Endothelial cell of umbilical vein (primary cell): ENCODE measurements at regions not wholly inside any gene's neighbourhood (a gene's known extent, or its start where the extent isn't known, plus 50 kb on each side); places are given as distances from the start of the nearest gene placed in this dataset.

Experiments used
- BruUV-seq: library from RNA; stranded (reverse); fragments of 400-500 nt; replicated peaks from 2 replicates; lab custom pipeline; 2021; lab: Mats Ljungman, UMichigan
- CTCF ChIA-PET: fragments of 300-600, 350-600 bp; sonication (Branson Sonifier 250); formaldehyde crosslinking; loops from one replicate; lab custom pipeline; 2021; ENCODE audit warnings: antibody characterized with exemption, inconsistent platforms; lab: Charles Lee
- POLR2A ChIA-PET: fragments of 300-600, 350-600 bp; sonication (Branson Sonifier 250); formaldehyde crosslinking; loops from one replicate; lab custom pipeline; 2021; ENCODE audit warnings: antibody characterized with exemption, inconsistent platforms; lab: Charles Lee
- DNase-seq: peaks from one replicate; pipeline ENCODE4 v3.0.0-alpha.2; 2011; ENCODE audit warnings: low read depth, low spot score
- FAIRE-seq: peaks from 2 replicates; lab custom pipeline; 2011; peaks lifted over from hg19 to GRCh38; lab: Jason Lieb, UNC
- H2AFZ ChIP-seq: 2 replicates; pipeline ENCODE4 v1.6.0; 2012; ENCODE audit warnings: low read depth, low read length, control low read depth, inconsistent platforms
- H3K27ac ChIP-seq: 2 replicates; pipeline ENCODE4 v1.5.1; 2011; ENCODE audit warnings: low read depth, mild to moderate bottlenecking, control low read depth, low read length, moderate library complexity; ENCODE audit not compliant: insufficient read depth
- H3K27me3 ChIP-seq, 2 experiments: 2 replicates each; pipeline versions ENCODE4 v1.6.0 to v1.6.1; 2011; ENCODE audit warnings: low read length in 2 of 2, mixed read lengths in 1 of 2; ENCODE audit not compliant: control insufficient read depth in 2 of 2, insufficient read depth in 2 of 2
- H3K36me3 ChIP-seq, 2 experiments: 2 replicates in 1 of 2; 3 replicates in 1 of 2; pipeline ENCODE4 v1.5.1; 2011; ENCODE audit warnings: low read length in 2 of 2, mild to moderate bottlenecking in 1 of 2, moderate library complexity in 1 of 2; ENCODE audit not compliant: control insufficient read depth in 2 of 2, insufficient read depth in 2 of 2; ENCODE audit errors: extremely low read depth in 1 of 2
- H3K4me1 ChIP-seq: 3 replicates; pipeline ENCODE4 v1.5.1; 2011; ENCODE audit warnings: mild to moderate bottlenecking, low read length; ENCODE audit not compliant: control insufficient read depth, insufficient read depth; ENCODE audit errors: extremely low read depth
- H3K4me2 ChIP-seq: 2 replicates; pipeline ENCODE4 v1.6.1; 2011; ENCODE audit warnings: low read length, control low read depth, mixed read lengths; ENCODE audit not compliant: insufficient read depth
- H3K4me3 ChIP-seq, 3 experiments: fragments of 200-600 bp in 1 of 3; sonication (generic), shearing (Covaris generic) in 1 of 3; replicated peaks in 1 of 3; 2 replicates each; pipeline ENCODE4 v1.5.1; 2011 to 2016; ENCODE audit warnings: control low read depth in 3 of 3, low read length in 3 of 3, mild to moderate bottlenecking in 2 of 3, inconsistent platforms in 1 of 3, low read depth in 1 of 3, moderate library complexity in 1 of 3; ENCODE audit not compliant: insufficient read depth in 1 of 3
- H3K79me2 ChIP-seq: 2 replicates; pipeline ENCODE4 v1.6.0; 2012; ENCODE audit warnings: low read length, inconsistent platforms; ENCODE audit not compliant: control insufficient read depth, insufficient read depth
- H3K9ac ChIP-seq: replicated peaks from 2 replicates; pipeline ENCODE3; 2011; ENCODE audit warnings: low read length, control low read depth; ENCODE audit not compliant: insufficient read depth; ENCODE audit errors: extremely low read depth
- H3K9me1 ChIP-seq: replicated peaks from 3 replicates; pipeline ENCODE4 v1.6.0; 2011; ENCODE audit warnings: mild to moderate bottlenecking, low read length; ENCODE audit not compliant: control insufficient read depth, insufficient read depth; ENCODE audit errors: extremely low read depth
- H3K9me3 ChIP-seq: replicated peaks from 2 replicates; pipeline ENCODE4 v1.5.1; 2012; ENCODE audit warnings: low read length, inconsistent platforms; ENCODE audit not compliant: control insufficient read depth, insufficient read depth
- H4K20me1 ChIP-seq: replicated peaks from 2 replicates; pipeline ENCODE3; 2011; ENCODE audit warnings: mild to moderate bottlenecking, low read length; ENCODE audit not compliant: control insufficient read depth, insufficient read depth; ENCODE audit errors: extremely low read depth
- EZH2 ChIP-seq: IDR thresholded peaks from 2 replicates; pipeline ENCODE4 v1.6.1; 2012; ENCODE audit warnings: borderline replicate concordance, low read depth, mild to moderate bottlenecking, moderate library complexity, low read length, inconsistent platforms; ENCODE audit not compliant: severe bottlenecking
- FOS ChIP-seq: IDR thresholded peaks from 2 replicates; pipeline ENCODE4 v1.6.1; 2011; ENCODE audit warnings: mild to moderate bottlenecking, low read length, moderate library complexity, borderline replicate concordance; ENCODE audit not compliant: insufficient read depth
- GATA2 ChIP-seq: IDR thresholded peaks from 2 replicates; pipeline ENCODE4 v1.7.0; 2011; ENCODE audit warnings: low read depth, mild to moderate bottlenecking, moderate library complexity, mixed read lengths, low read length; ENCODE audit not compliant: insufficient read length, insufficient read depth
- JUN ChIP-seq: IDR thresholded peaks from 2 replicates; pipeline ENCODE4 v1.6.1; 2011; ENCODE audit warnings: borderline replicate concordance, low read depth; ENCODE audit not compliant: insufficient read length, insufficient read depth
- MYC ChIP-seq: IDR thresholded peaks from one replicate; pipeline ENCODE4 v1.6.1; 2011; ENCODE audit warnings: mild to moderate bottlenecking, low read depth, low read length
- POLR2A ChIP-seq: IDR thresholded peaks from 2 replicates; pipeline ENCODE4 v1.6.1; 2012; ENCODE audit warnings: low read depth, mild to moderate bottlenecking, control low read depth, low read length
- POLR2AphosphoS5 ChIP-seq: IDR thresholded peaks from 2 replicates; pipeline ENCODE4 v1.6.1; 2012; ENCODE audit warnings: low read depth, mild to moderate bottlenecking, control low read depth, low read length, moderate library complexity; ENCODE audit not compliant: insufficient read depth
- dilution Hi-C: fragments of 300-500 bp; cut with MboI; formaldehyde crosslinking; loops from one replicate; pipeline ENCODE4 v1.15.0; 2019; ENCODE audit warnings: low sequenced_read_pairs; ENCODE audit not compliant: extremely low pct_ligation_motif_present
- intact Hi-C: fragments of 100-400 bp; cut with micrococcal nuclease; formaldehyde crosslinking; loops from one replicate; pipeline ENCODE4 v1.10.0; 2022
- TF ChIP-seq, protein P1 (sequence below), 2 donors: IDR thresholded peaks; 1 replicate in 1 of 2; 2 replicates in 1 of 2; pipeline ENCODE4 v1.5.1; 2011; ENCODE audit warnings: low read length in 2 of 2, mild to moderate bottlenecking in 2 of 2, moderate library complexity in 2 of 2, control low read depth in 1 of 2, inconsistent platforms in 1 of 2, low read depth in 1 of 2; ENCODE audit not compliant: insufficient read depth in 1 of 2; ENCODE audit errors: extremely low read depth in 1 of 2
- TF ChIP-seq, protein P2 (sequence below): IDR thresholded peaks from 2 replicates; pipeline ENCODE4 v1.6.1; 2011; ENCODE audit not compliant: insufficient read depth, insufficient read length

DNA sequence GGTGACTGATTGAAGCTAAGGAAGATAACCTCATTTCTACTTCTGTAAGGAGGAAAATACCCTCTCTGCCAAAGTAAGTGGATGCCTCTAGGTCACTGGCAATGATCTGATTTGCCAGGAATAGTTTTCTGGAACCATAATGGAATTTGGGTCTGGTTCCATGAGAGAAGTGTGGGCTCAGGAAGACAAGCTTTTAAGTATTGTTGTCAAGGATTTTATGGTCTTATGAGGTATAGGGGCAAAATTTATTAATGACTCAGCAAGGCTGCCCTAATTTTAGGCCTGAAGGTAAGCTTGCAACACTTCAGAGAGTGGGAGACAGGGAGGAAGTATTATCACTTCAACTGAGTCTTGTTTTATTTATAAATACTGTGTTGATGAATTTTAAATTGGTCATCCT is 322.6 kb upstream of the ACTBL2 start:
- no peak for FAIRE-seq
- intact Hi-C loops = no loop called here
- ChIA-PET CTCF (no interaction called here), POLR2A (no interaction called here)
- Histone ChIP-seq H3K36me3 (no peaks in the 10 kb centered on the region), H2AFZ (no peak overlapping the region), H3K79me2 (no peaks in the 10 kb centered on the region), H3K4me2 (no peak overlapping the region), H3K4me1 (peaks cover 3% of the 10 kb centered on the region), H3K9ac (no peak overlapping the region), H3K27me3 (no peaks in the 10 kb centered on the region), H4K20me1 (no peaks in the 10 kb centered on the region), H3K9me3 (no peaks in the 10 kb centered on the region), H3K27ac (no peak overlapping the region), H3K4me3 (no peak overlapping the region), H3K9me1 (no peaks in the 10 kb centered on the region)
- BruUV-seq = no TSS peak
- dilution Hi-C loops = no loop called here
- no peak for DNase-seq
- TF ChIP-seq, protein P1, sequence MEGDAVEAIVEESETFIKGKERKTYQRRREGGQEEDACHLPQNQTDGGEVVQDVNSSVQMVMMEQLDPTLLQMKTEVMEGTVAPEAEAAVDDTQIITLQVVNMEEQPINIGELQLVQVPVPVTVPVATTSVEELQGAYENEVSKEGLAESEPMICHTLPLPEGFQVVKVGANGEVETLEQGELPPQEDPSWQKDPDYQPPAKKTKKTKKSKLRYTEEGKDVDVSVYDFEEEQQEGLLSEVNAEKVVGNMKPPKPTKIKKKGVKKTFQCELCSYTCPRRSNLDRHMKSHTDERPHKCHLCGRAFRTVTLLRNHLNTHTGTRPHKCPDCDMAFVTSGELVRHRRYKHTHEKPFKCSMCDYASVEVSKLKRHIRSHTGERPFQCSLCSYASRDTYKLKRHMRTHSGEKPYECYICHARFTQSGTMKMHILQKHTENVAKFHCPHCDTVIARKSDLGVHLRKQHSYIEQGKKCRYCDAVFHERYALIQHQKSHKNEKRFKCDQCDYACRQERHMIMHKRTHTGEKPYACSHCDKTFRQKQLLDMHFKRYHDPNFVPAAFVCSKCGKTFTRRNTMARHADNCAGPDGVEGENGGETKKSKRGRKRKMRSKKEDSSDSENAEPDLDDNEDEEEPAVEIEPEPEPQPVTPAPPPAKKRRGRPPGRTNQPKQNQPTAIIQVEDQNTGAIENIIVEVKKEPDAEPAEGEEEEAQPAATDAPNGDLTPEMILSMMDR (IDR thresholded peaks at IDR 0.05; ENCODE audit: extremely low read depth in 1 of 2, insufficient read depth in 1 of 2, low read depth in 1 of 2, low read length in 2 of 2) = no peak
- TF ChIP-seq EZH2 (no peak), POLR2AphosphoS5 (no peak), GATA2 (no peak), MYC (no peak), POLR2A (no peak), JUN (no peak), FOS (no peak)
- TF ChIP-seq, protein P2, sequence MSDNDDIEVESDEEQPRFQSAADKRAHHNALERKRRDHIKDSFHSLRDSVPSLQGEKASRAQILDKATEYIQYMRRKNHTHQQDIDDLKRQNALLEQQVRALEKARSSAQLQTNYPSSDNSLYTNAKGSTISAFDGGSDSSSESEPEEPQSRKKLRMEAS = no peak
